H1 (cell line): ENCODE measurements at regions not wholly inside any gene's neighbourhood (a gene's known extent, or its start where the extent isn't known, plus 50 kb on each side); places are given as distances from the start of the nearest gene placed in this dataset.

ENCODE experiments used
- CTCF ChIA-PET: fragments of 300-600 bp; sonication (Branson Sonifier 250); formaldehyde crosslinking; loops from one replicate; lab custom pipeline; 2021; ENCODE audit not compliant: partially characterized antibody; lab: Charles Lee
- POLR2A ChIA-PET: fragments of 300-600 bp; sonication (Branson Sonifier 250); formaldehyde crosslinking; loops from one replicate; lab custom pipeline; 2021; ENCODE audit warnings: inconsistent platforms; ENCODE audit not compliant: partially characterized antibody; lab: Charles Lee
- DNase-seq, 2 experiments: peaks; one replicate each; pipeline versions ENCODE4 v3.0.0 to v3.0.0-alpha.2; 2010 to 2022; ENCODE audit warnings: low spot score in 2 of 2, low read depth in 1 of 2, mixed read lengths in 1 of 2
- FAIRE-seq: peaks from 2 replicates; lab custom pipeline; 2011; peaks lifted over from hg19 to GRCh38; lab: Jason Lieb, UNC
- H2AFZ ChIP-seq: 2 replicates; pipeline ENCODE4 v1.8.1; 2012; ENCODE audit warnings: low read length, inconsistent platforms
- H2AK5ac ChIP-seq: 2 replicates; pipeline ENCODE4 v1.6.1; 2013; ENCODE audit warnings: low read depth, low read length
- H2BK120ac ChIP-seq: replicated peaks from 2 replicates; pipeline ENCODE3; 2013; ENCODE audit warnings: low read depth, low read length, inconsistent platforms
- H2BK12ac ChIP-seq: 2 replicates; pipeline ENCODE4 v1.6.1; 2013; ENCODE audit warnings: low read depth, low read length
- H2BK15ac ChIP-seq: 2 replicates; pipeline ENCODE4 v1.6.1; 2013; ENCODE audit warnings: low read length
- H2BK20ac ChIP-seq: 2 replicates; pipeline ENCODE4 v1.6.1; 2013; ENCODE audit warnings: low read length
- H2BK5ac ChIP-seq: 2 replicates; pipeline ENCODE4 v1.6.1; 2013; ENCODE audit warnings: low read depth, low read length
- H3K14ac ChIP-seq: 2 replicates; pipeline ENCODE4 v1.6.1; 2013; ENCODE audit warnings: inconsistent platforms; ENCODE audit not compliant: insufficient read length
- H3K18ac ChIP-seq: 2 replicates; pipeline ENCODE4 v1.6.1; 2013; ENCODE audit warnings: low read length; ENCODE audit errors: extremely low read depth
- H3K23ac ChIP-seq: 2 replicates; pipeline ENCODE4 v1.6.1; 2013; ENCODE audit warnings: inconsistent platforms; ENCODE audit not compliant: insufficient read length
- H3K23me2 ChIP-seq: 2 replicates; pipeline ENCODE4 v1.6.1; 2013; ENCODE audit warnings: low read depth, low read length
- H3K27ac ChIP-seq: 2 replicates; pipeline ENCODE4 v1.6.1; 2011; ENCODE audit warnings: low read depth, low read length, inconsistent platforms
- H3K27me3 ChIP-seq, 4 experiments: replicated peaks in 1 of 4; 1 replicate in 1 of 4; 2 replicates in 3 of 4; pipeline versions ENCODE4 v1.6.1 to v1.8.1; 2011 to 2013; ENCODE audit warnings: low read length in 3 of 4, mild to moderate bottlenecking in 3 of 4, inconsistent platforms in 2 of 4, mixed read lengths in 2 of 4, moderate library complexity in 1 of 4; ENCODE audit not compliant: control insufficient read depth in 3 of 4, insufficient read depth in 3 of 4; ENCODE audit errors: extremely low read depth in 1 of 4
- H3K36me3 ChIP-seq, 4 experiments: 2 replicates each; pipeline versions ENCODE4 v1.6.1 to v1.8.1; 2011 to 2013; ENCODE audit warnings: mild to moderate bottlenecking in 4 of 4, low read length in 3 of 4, moderate library complexity in 2 of 4, control low read depth in 1 of 4, inconsistent platforms in 1 of 4; ENCODE audit not compliant: insufficient read depth in 4 of 4, control insufficient read depth in 2 of 4
- H3K4ac ChIP-seq: replicated peaks from 2 replicates; pipeline ENCODE3; 2013; ENCODE audit warnings: low read length, low read depth, mixed read lengths, inconsistent platforms; ENCODE audit not compliant: insufficient read length
- H3K4me1 ChIP-seq, 4 experiments: replicated peaks in 1 of 4; 1 replicate in 1 of 4; 2 replicates in 3 of 4; pipeline versions ENCODE4 v1.6.1 to v1.8.1; 2011 to 2013; ENCODE audit warnings: low read length in 3 of 4, inconsistent platforms in 2 of 4, mixed read lengths in 1 of 4; ENCODE audit not compliant: insufficient read depth in 4 of 4, control insufficient read depth in 3 of 4
- H3K4me2 ChIP-seq, 2 experiments: 2 replicates each; pipeline versions ENCODE4 v1.6.1 to v1.8.1; 2011 to 2013; ENCODE audit warnings: low read depth in 2 of 2, low read length in 2 of 2, control low read depth in 1 of 2, inconsistent platforms in 1 of 2, mild to moderate bottlenecking in 1 of 2; ENCODE audit not compliant: insufficient read depth in 1 of 2
- H3K4me3 ChIP-seq, 4 experiments: fragments of 200-600, 300-600 bp in 1 of 4; sonication (generic), shearing (Covaris generic), sonication (Bioruptor Twin) in 1 of 4; 2 replicates each; pipeline versions ENCODE4 v1.5.1 to v1.8.1; 2011 to 2016; ENCODE audit warnings: low read length in 4 of 4, low read depth in 3 of 4, control low read depth in 2 of 4, inconsistent platforms in 2 of 4, mild to moderate bottlenecking in 2 of 4, mixed read lengths in 1 of 4, moderate library complexity in 1 of 4; ENCODE audit not compliant: insufficient read depth in 2 of 4; ENCODE audit errors: extremely low read depth in 1 of 4
- H3K56ac ChIP-seq: replicated peaks from 2 replicates; pipeline ENCODE3; 2013; ENCODE audit warnings: low read depth, mild to moderate bottlenecking, mixed read lengths, low read length, inconsistent platforms; ENCODE audit not compliant: insufficient read length
- H3K79me1 ChIP-seq: 2 replicates; pipeline ENCODE4 v1.6.1; 2013; ENCODE audit warnings: low read depth, low read length, control low read depth
- H3K79me2 ChIP-seq, 2 experiments: 2 replicates each; pipeline versions ENCODE4 v1.6.1 to v1.8.1; 2012 to 2013; ENCODE audit warnings: low read length in 2 of 2, mild to moderate bottlenecking in 2 of 2, inconsistent platforms in 1 of 2; ENCODE audit not compliant: insufficient read depth in 2 of 2, control insufficient read depth in 1 of 2
- H3K9ac ChIP-seq, 4 experiments: replicated peaks in 1 of 4; 1 replicate in 1 of 4; 2 replicates in 3 of 4; pipeline versions ENCODE4 v1.6.1 to v1.8.1; 2011 to 2013; ENCODE audit warnings: low read depth in 3 of 4, low read length in 3 of 4, control low read depth in 2 of 4, mild to moderate bottlenecking in 2 of 4, moderate library complexity in 2 of 4, inconsistent platforms in 1 of 4; ENCODE audit errors: extremely low read depth in 1 of 4
- H3K9me3 ChIP-seq, 2 experiments: 2 replicates each; pipeline versions ENCODE4 v1.6.1 to v1.8.1; 2012 to 2013; ENCODE audit warnings: mild to moderate bottlenecking in 2 of 2, moderate library complexity in 2 of 2, control low read depth in 1 of 2, inconsistent platforms in 1 of 2, low read depth in 1 of 2, low read length in 1 of 2, mixed read lengths in 1 of 2; ENCODE audit not compliant: insufficient read depth in 2 of 2
- H4K20me1 ChIP-seq, 2 experiments: replicated peaks in 1 of 2; 2 replicates each; pipeline versions ENCODE3 to v1.8.1; 2011 to 2013; ENCODE audit warnings: inconsistent platforms in 2 of 2, low read length in 2 of 2, mild to moderate bottlenecking in 1 of 2; ENCODE audit not compliant: insufficient read depth in 2 of 2, control insufficient read depth in 1 of 2
- H4K5ac ChIP-seq: 2 replicates; pipeline ENCODE4 v1.6.1; 2013; ENCODE audit warnings: low read length, low read depth, mixed read lengths, inconsistent platforms; ENCODE audit not compliant: insufficient read length
- H4K8ac ChIP-seq: 2 replicates; pipeline ENCODE4 v1.8.0; 2013; ENCODE audit warnings: mild to moderate bottlenecking, moderate library complexity, low read length, inconsistent platforms; ENCODE audit not compliant: insufficient read depth; ENCODE audit errors: extremely low read depth
- H4K91ac ChIP-seq: replicated peaks from 2 replicates; pipeline ENCODE3; 2013; ENCODE audit warnings: low read length, mixed read lengths, inconsistent platforms; ENCODE audit not compliant: insufficient read length
- BCL11A ChIP-seq, 2 experiments: IDR thresholded peaks; one replicate each; pipeline ENCODE4 v1.6.1; 2011; ENCODE audit warnings: low read depth in 2 of 2, low read length in 2 of 2, mild to moderate bottlenecking in 2 of 2
- CEBPB ChIP-seq: IDR thresholded peaks from 2 replicates; pipeline ENCODE4 v1.6.1; 2012; ENCODE audit warnings: low read depth, low read length
- RXRA ChIP-seq: IDR thresholded peaks from 2 replicates; pipeline ENCODE4 v1.6.1; 2011; ENCODE audit warnings: low read depth, mild to moderate bottlenecking, low read length, moderate library complexity; ENCODE audit not compliant: insufficient read depth
- SAP30 ChIP-seq: fragments of 300-600 bp; sonication (generic); IDR thresholded peaks from 2 replicates; pipeline ENCODE4 v1.7.1; 2012; ENCODE audit warnings: low read length, moderate library complexity, mild to moderate bottlenecking, inconsistent platforms; ENCODE audit not compliant: insufficient read depth, insufficient replicate concordance
- WGBS, 2 experiments: shearing (Covaris generic) in 1 of 2; methylation state at CpG; one replicate each; pipeline versions ENCODE4 v1.1.6 to v1.1.7; 2013 to 2015; ENCODE audit warnings: low lambda C conversion rate in 2 of 2, mixed read lengths in 2 of 2, inconsistent platforms in 1 of 2, low coverage in 1 of 2, missing lambda C conversion rate in 1 of 2; ENCODE audit not compliant: insufficient replicate concordance in 2 of 2, insufficient coverage in 1 of 2, insufficient read length in 1 of 2; ENCODE audit errors: extremely low coverage in 1 of 2, missing lambda C conversion rate in 1 of 2; 5-methylcytosine and 5-hydroxymethylcytosine counted together

DNA sequence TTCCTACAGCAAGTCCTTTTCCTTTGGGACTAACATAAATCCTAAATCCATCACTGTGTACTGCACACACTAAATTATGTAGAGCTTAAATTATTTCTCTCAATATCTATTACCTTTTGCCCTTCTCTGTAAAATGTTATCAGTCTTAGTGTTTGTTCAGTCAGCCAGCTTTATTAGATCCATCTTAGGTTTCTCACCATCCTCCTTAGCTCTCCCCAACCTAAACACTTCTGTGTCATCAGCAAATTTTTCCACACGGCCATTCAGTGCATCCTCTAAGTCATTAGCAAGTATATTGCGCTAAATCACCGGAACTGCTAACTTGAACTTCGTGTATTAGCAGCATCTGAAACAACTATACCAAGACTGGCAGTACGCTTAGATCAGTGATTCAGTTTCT, 142.1 kb upstream of the ZNF438 start:
- H3K79me2 ChIP-seq, result no peaks in the 10 kb centered on the region
- no peak overlapping the region for H3K14ac ChIP-seq
- H2BK15ac ChIP-seq, result no peak overlapping the region
- no peak for DNase-seq
- H3K4me3 ChIP-seq, result no peak overlapping the region
- FAIRE-seq, result no peak
- no peaks in the 10 kb centered on the region for H3K4me1 ChIP-seq
- H3K18ac ChIP-seq, result no peak overlapping the region
- ChIA-PET POLR2A (no interaction called here), CTCF (interaction anchor here (0.7 to 2.0 kb wide), 2 partner anchors 10 to 13 kb away, joined by 3 to 5 read pairs; no protein-coding TSS in a partner anchor)
- no peak overlapping the region for H2BK120ac ChIP-seq
- no peak overlapping the region for H4K91ac ChIP-seq
- H3K56ac ChIP-seq, result no peak overlapping the region
- H3K27ac ChIP-seq, result no peak overlapping the region
- H3K79me1 ChIP-seq, result no peaks in the 10 kb centered on the region
- H4K8ac ChIP-seq, result no peak overlapping the region
- H3K9ac ChIP-seq, result no peak overlapping the region
- H2BK20ac ChIP-seq, result no peak overlapping the region
- H3K4ac ChIP-seq, result no peak overlapping the region
- H3K27me3 ChIP-seq, result no peaks in the 10 kb centered on the region
- no peak overlapping the region for H2BK5ac ChIP-seq
- no peaks in the 10 kb centered on the region for H4K20me1 ChIP-seq
- H3K36me3 ChIP-seq, result no peaks in the 10 kb centered on the region
- H4K5ac ChIP-seq, result no peak overlapping the region
- no peaks in the 10 kb centered on the region for H3K23me2 ChIP-seq
- TF ChIP-seq CEBPB (no peak), BCL11A (IDR thresholded peaks at IDR 0.05; ENCODE audit: low read depth in 2 of 2, low read length in 2 of 2) (no peak), SAP30 (no peak), RXRA (no peak)
- WGBS, 2 experiments, result 94% methylated on average over 5 of the region's 5 CpGs; no CpG with 5 or more reads in 1 of the 2 experiments
- no peak overlapping the region for H3K4me2 ChIP-seq
- H2AFZ ChIP-seq, result no peak overlapping the region
- no peak overlapping the region for H3K23ac ChIP-seq
- H2BK12ac ChIP-seq, result no peak overlapping the region
- H3K9me3 ChIP-seq, result peaks cover 9 to 15% of the 10 kb centered on the region in 2 experiments; a peak in 2 of 4 replicates
- H2AK5ac ChIP-seq, result no peak overlapping the region
